Kidney epithelial cell (primary cell): ENCODE measurements at regions not wholly inside any gene's neighbourhood (a gene's known extent, or its start where the extent isn't known, plus 50 kb on each side); places are given as distances from the start of the nearest gene placed in this dataset.

Source experiments
- DNase-seq: peaks from one replicate; pipeline ENCODE4 v3.0.0-alpha.2; 2010; ENCODE audit warnings: low read depth
- H3K27me3 ChIP-seq: 2 replicates; pipeline ENCODE4 v1.6.0; 2011; ENCODE audit warnings: low read length; ENCODE audit not compliant: control insufficient read depth, insufficient read depth
- H3K36me3 ChIP-seq: 2 replicates; pipeline ENCODE4 v1.5.1; 2011; ENCODE audit warnings: low read length; ENCODE audit not compliant: control insufficient read depth, insufficient read depth
- H3K4me3 ChIP-seq: 2 replicates; pipeline ENCODE4 v1.5.1; 2011; ENCODE audit warnings: low read depth, mild to moderate bottlenecking, control low read depth, low read length
- CTCF ChIP-seq: IDR thresholded peaks from 2 replicates; pipeline ENCODE4 v1.5.1; 2011; ENCODE audit warnings: mild to moderate bottlenecking, moderate library complexity, low read length, control low read depth, inconsistent platforms; ENCODE audit not compliant: insufficient read depth, poor library complexity, severe bottlenecking

GRCh38 chr3:168611826-168612225 lies 516.1 kb upstream of the GOLIM4 start:
- no peak for DNase-seq
- H3K4me3 ChIP-seq, result no peak overlapping the region
- TF ChIP-seq CTCF, result no peak
- H3K27me3 ChIP-seq, result no peaks in the 10 kb centered on the region
- no peaks in the 10 kb centered on the region for H3K36me3 ChIP-seq

DNA sequence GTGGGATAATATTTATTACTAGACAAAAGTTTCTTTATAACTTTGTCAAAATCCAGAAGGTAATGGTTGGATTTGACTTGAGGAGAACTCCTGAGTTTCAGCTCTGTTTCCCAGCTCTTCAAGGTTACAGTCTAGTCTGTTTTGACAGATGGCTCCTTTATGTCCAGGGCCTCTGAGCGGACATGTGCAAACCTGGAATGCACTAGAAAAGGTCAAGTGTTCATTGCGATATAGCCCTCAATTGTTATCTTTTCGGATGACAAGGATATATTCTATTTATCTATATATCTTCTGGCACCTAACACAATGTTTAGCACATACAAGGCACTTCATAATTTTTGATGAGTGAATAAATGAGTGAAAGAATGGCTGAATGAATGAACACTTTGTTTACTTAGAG lies 513.2 kb upstream of the GOLIM4 start:
- Histone ChIP-seq H3K36me3 (no peaks in the 10 kb centered on the region), H3K4me3 (no peak overlapping the region), H3K27me3 (no peaks in the 10 kb centered on the region)
- no peak for TF ChIP-seq CTCF
- DNase-seq, result no peak

DNA sequence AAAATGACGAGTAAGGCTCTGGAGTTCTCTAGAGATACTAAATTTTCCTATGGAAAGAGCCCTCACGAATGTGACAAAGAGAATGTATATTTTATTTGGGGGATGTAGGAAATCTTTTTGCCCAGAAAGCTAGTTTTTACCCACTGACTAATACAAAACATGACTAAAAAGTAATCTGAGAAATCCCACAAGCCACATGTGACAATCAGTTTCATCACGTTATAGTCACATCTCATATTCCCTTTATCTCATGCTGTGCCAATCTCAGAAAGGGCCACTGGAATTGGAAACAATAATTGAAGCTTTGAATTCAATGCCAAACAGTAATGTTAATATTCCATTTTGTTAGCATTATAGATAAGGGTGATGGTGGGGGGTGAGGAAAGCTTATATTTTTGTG lies 509.0 kb upstream of the GOLIM4 start:
- no peak overlapping the region for H3K4me3 ChIP-seq
- H3K36me3 ChIP-seq, result no peaks in the 10 kb centered on the region
- no peak for TF ChIP-seq CTCF
- no peaks in the 10 kb centered on the region for H3K27me3 ChIP-seq
- no peak for DNase-seq

GRCh38 chr3:168598250-168598649 lies 502.5 kb upstream of the GOLIM4 start:
- DNase-seq, result no peak
- H3K4me3 ChIP-seq, result no peak overlapping the region
- TF ChIP-seq CTCF, result no peak
- no peaks in the 10 kb centered on the region for H3K36me3 ChIP-seq
- H3K27me3 ChIP-seq, result no peaks in the 10 kb centered on the region

GRCh38 chr3:168596175-168596823 lies 500.6 kb upstream of the GOLIM4 start:
- H3K36me3 ChIP-seq, result no peaks in the 10 kb centered on the region
- H3K4me3 ChIP-seq, result no peak overlapping the region
- DNase-seq, result no peak
- TF ChIP-seq CTCF, result no peak
- no peaks in the 10 kb centered on the region for H3K27me3 ChIP-seq

- Histone ChIP-seq H3K36me3 (no peaks in the 10 kb centered on the region), H3K27me3 (no peaks in the 10 kb centered on the region), H3K4me3 (no peak overlapping the region)
- TF ChIP-seq CTCF, result no peak
- no peak for DNase-seq
Observed at GRCh38 chr3:168591587-168591986, 495.9 kb upstream of the GOLIM4 start.
